ENCODE measurements at regions not wholly inside any gene's neighbourhood (a gene's known extent, or its start where the extent isn't known, plus 50 kb on each side); places are given as distances from the start of the nearest gene placed in this dataset.

DNA sequence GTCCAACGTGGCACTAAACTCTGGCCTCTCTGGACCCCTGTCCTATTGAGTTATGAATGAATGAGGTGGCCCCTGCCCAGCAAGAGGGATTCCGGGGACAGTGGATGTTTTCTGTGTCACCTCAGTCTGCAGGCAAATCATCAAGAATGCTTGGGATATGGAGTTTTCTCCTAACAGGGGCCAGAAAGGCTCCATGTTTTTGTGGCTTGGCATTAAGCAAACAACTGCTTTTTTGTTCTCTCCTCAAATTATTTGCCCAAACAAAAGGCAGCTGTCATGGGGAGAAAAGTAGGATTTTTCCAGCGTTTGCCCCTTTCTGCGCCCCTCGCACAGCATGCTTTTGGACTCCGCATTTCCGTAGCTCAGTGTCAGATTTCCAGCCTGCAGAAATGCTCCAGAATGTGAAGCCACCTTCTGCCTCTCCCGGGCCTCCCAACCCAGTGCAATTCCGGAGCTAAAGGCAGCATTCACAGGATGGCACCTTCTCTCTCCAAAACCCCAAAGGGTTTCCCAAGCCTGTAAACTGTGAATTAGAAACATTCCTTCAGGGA lies 553.3 kb downstream of the CCDC171 start:
- H3K36me3 Mint-ChIP-seq (ENCODE audit: insufficient read depth, unreplicated experiment), result no peaks in the 10 kb centered on the region
- intact Hi-C loops (cut with micrococcal nuclease; ENCODE audit: unreplicated experiment), result no loop called here
- H3K27ac Mint-ChIP-seq (ENCODE audit: unreplicated experiment), result no peak overlapping the region
- H3K4me3 Mint-ChIP-seq (ENCODE audit: low read depth, unreplicated experiment), result no peak overlapping the region
- no peaks in the 10 kb centered on the region for H3K9me3 Mint-ChIP-seq (ENCODE audit: low read depth, unreplicated experiment)
- DNase-seq, result no peak
- H3K4me1 Mint-ChIP-seq (ENCODE audit: low read depth, unreplicated experiment), result no peaks in the 10 kb centered on the region
- BruUV-seq (replicated peaks), result no TSS peak
- CTCF ChIA-PET, result no interaction called here
- TF ChIP-seq, protein P1, sequence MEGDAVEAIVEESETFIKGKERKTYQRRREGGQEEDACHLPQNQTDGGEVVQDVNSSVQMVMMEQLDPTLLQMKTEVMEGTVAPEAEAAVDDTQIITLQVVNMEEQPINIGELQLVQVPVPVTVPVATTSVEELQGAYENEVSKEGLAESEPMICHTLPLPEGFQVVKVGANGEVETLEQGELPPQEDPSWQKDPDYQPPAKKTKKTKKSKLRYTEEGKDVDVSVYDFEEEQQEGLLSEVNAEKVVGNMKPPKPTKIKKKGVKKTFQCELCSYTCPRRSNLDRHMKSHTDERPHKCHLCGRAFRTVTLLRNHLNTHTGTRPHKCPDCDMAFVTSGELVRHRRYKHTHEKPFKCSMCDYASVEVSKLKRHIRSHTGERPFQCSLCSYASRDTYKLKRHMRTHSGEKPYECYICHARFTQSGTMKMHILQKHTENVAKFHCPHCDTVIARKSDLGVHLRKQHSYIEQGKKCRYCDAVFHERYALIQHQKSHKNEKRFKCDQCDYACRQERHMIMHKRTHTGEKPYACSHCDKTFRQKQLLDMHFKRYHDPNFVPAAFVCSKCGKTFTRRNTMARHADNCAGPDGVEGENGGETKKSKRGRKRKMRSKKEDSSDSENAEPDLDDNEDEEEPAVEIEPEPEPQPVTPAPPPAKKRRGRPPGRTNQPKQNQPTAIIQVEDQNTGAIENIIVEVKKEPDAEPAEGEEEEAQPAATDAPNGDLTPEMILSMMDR (IDR thresholded peaks at IDR 0.05; ENCODE audit: unreplicated experiment), result no peak
- no peaks in the 10 kb centered on the region for H3K27me3 Mint-ChIP-seq (ENCODE audit: unreplicated experiment)

DNA sequence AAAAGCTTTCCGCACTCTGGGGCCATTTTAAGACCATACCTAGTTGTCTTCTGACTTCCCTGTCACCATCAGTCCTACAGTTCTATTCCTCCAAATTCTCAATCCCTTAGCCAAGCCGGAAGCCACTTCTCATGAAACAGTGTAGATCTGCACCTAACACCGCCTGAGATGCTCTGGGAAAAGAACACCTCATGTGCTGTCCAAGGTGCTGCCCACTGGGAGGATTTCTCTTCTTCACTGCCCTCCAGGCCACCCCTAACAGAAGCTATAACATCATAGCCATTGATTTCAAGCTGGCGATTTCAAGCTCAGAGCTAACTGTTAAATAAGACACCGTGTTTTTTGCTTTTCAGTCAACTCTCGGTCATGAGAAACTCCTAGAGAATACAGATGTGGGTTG lies 559.3 kb downstream of the CCDC171 start:
- Mint-ChIP-seq H3K9me3 (ENCODE audit: low read depth, unreplicated experiment) (no peaks in the 10 kb centered on the region), H3K4me3 (ENCODE audit: low read depth, unreplicated experiment) (no peak overlapping the region), H3K36me3 (ENCODE audit: insufficient read depth, unreplicated experiment) (no peaks in the 10 kb centered on the region), H3K27me3 (ENCODE audit: unreplicated experiment) (no peaks in the 10 kb centered on the region), H3K27ac (ENCODE audit: unreplicated experiment) (no peak overlapping the region), H3K4me1 (ENCODE audit: low read depth, unreplicated experiment) (no peaks in the 10 kb centered on the region)
- TF ChIP-seq, protein P1 (IDR thresholded peaks at IDR 0.05; ENCODE audit: unreplicated experiment), result no peak
- DNase-seq, result no peak
- CTCF ChIA-PET, result no interaction called here
- intact Hi-C loops (cut with micrococcal nuclease; ENCODE audit: unreplicated experiment), result no loop called here
- no TSS peak for BruUV-seq (replicated peaks)

DNA sequence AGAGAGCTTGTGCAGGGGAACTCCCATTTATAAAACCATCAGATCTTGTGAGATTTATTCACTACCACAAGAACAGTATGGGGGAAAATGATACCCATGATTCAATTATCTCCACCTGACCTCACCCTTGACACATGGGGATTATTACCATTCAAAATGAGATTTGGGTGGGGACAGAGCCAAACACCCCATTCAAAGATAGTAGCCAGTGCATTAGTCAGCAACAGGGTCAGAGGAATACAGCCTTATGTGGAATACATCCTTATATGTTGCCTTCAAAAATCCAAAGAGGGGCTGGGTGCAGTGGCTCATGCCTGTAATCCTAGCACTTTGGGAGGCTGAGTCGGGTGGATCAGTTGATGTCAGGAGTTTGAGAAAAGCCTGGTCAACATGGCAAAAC lies 563.2 kb downstream of the CCDC171 start:
- Mint-ChIP-seq H3K27me3 (ENCODE audit: unreplicated experiment) (no peaks in the 10 kb centered on the region), H3K4me3 (ENCODE audit: low read depth, unreplicated experiment) (no peak overlapping the region), H3K36me3 (ENCODE audit: insufficient read depth, unreplicated experiment) (no peaks in the 10 kb centered on the region), H3K9me3 (ENCODE audit: low read depth, unreplicated experiment) (no peaks in the 10 kb centered on the region), H3K4me1 (ENCODE audit: low read depth, unreplicated experiment) (peaks cover 12% of the 10 kb centered on the region), H3K27ac (ENCODE audit: unreplicated experiment) (no peak overlapping the region)
- intact Hi-C loops (cut with micrococcal nuclease; ENCODE audit: unreplicated experiment), result no loop called here
- no peak for DNase-seq
- CTCF ChIA-PET, result no interaction called here
- TF ChIP-seq, protein P1 (IDR thresholded peaks at IDR 0.05; ENCODE audit: unreplicated experiment), result no peak
- BruUV-seq (replicated peaks), result no TSS peak

DNA sequence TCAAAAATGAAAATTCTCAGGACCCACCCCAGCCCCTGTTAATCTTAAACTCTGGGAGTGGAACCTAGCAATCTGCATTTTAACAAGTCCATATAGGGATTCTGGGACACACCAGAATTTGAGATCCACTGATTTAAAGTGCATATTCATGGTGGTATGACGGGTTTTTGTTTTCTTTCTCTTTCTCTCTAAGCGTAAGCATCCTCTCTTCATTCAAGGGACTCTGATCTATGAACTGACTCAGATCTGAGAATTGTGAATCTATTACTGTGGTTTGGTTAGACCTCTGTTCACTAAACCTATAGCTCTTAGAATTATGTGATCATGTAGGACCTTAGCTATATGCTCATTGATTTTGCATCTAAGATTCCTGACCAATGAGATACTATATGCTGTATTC lies 565.2 kb downstream of the CCDC171 start:
- DNase-seq, result no peak
- no peaks in the 10 kb centered on the region for H3K9me3 Mint-ChIP-seq (ENCODE audit: low read depth, unreplicated experiment)
- peaks cover 12% of the 10 kb centered on the region for H3K4me1 Mint-ChIP-seq (ENCODE audit: low read depth, unreplicated experiment)
- intact Hi-C loops (cut with micrococcal nuclease; ENCODE audit: unreplicated experiment), result no loop called here
- H3K4me3 Mint-ChIP-seq (ENCODE audit: low read depth, unreplicated experiment), result no peak overlapping the region
- TF ChIP-seq, protein P1 (IDR thresholded peaks at IDR 0.05; ENCODE audit: unreplicated experiment), result no peak
- no peak overlapping the region for H3K27ac Mint-ChIP-seq (ENCODE audit: unreplicated experiment)
- CTCF ChIA-PET, result no interaction called here
- H3K27me3 Mint-ChIP-seq (ENCODE audit: unreplicated experiment), result no peaks in the 10 kb centered on the region
- H3K36me3 Mint-ChIP-seq (ENCODE audit: insufficient read depth, unreplicated experiment), result no peaks in the 10 kb centered on the region
- no TSS peak for BruUV-seq (replicated peaks)
